22Rv1 (cell line): ENCODE measurements at regions not wholly inside any gene's neighbourhood (a gene's known extent, or its start where the extent isn't known, plus 50 kb on each side); places are given as distances from the start of the nearest gene placed in this dataset.

Experiments used
- ZFX ChIP-seq: fragments of 450-650 bp; IDR thresholded peaks from 2 replicates; pipeline ENCODE4 v1.6.1; 2017; ENCODE audit warnings: antibody characterized with exemption, borderline replicate concordance
- TF ChIP-seq, protein P1 (sequence below): fragments of 450-650 bp; IDR thresholded peaks from 2 replicates; pipeline ENCODE4 v1.5.1; 2017; ENCODE audit warnings: mild to moderate bottlenecking

DNA sequence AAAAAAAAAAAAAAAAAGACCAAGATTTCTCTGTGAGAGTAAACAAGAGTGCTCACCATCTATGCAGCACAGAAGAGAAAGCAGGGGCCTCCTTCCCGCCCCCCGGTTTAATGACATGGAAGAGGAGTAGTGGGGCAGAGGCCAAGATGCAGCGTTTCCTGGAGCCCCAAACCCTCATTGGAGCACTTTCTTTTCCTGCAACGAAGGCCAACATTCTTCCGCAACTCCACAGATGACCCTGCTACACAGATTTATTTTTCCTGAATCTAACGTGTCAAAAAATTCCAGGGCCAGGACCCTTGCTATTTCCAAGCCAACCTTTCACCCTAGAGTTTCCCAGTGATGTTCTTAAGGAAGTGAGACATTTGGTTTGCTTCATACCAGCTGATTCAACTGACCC, 189.6 kb downstream of the MIB1 start:
- TF ChIP-seq, protein P1, sequence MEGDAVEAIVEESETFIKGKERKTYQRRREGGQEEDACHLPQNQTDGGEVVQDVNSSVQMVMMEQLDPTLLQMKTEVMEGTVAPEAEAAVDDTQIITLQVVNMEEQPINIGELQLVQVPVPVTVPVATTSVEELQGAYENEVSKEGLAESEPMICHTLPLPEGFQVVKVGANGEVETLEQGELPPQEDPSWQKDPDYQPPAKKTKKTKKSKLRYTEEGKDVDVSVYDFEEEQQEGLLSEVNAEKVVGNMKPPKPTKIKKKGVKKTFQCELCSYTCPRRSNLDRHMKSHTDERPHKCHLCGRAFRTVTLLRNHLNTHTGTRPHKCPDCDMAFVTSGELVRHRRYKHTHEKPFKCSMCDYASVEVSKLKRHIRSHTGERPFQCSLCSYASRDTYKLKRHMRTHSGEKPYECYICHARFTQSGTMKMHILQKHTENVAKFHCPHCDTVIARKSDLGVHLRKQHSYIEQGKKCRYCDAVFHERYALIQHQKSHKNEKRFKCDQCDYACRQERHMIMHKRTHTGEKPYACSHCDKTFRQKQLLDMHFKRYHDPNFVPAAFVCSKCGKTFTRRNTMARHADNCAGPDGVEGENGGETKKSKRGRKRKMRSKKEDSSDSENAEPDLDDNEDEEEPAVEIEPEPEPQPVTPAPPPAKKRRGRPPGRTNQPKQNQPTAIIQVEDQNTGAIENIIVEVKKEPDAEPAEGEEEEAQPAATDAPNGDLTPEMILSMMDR: no peak
- no peak for TF ChIP-seq ZFX
